ENCODE measurements at regions not wholly inside any gene's neighbourhood (a gene's known extent, or its start where the extent isn't known, plus 50 kb on each side); places are given as distances from the start of the nearest gene placed in this dataset.

DNA sequence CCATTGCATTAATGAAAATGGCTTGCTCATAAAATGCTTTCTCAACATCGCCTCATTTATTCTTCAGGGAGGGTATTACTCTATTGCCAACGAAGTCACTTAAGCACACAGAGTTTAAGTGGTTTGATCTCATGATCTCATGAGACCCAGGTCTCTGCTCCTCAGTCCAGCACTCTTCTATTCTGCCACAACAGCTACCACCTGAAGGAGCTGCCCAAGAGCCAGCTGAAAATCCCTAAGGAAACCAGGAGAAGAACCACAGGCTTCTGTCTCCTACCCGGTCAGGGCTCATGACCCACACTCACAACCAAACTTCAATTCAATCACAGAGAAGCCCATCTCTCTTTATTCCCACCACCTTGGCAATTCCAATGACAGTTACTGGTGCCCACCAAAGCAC is 85.5 kb upstream of the GPM6B start:
- DNase-seq (no peak), ATAC-seq (ENCODE audit: low read depth) (no peak)
- Histone ChIP-seq H3K4me2 (replicated peaks; ENCODE audit: low read depth, low read length, poor library complexity, severe bottlenecking) (no peak overlapping the region), H3K79me2 (ENCODE audit: control insufficient read depth, insufficient read depth, low read length) (no peaks in the 10 kb centered on the region), H4K20me1 (ENCODE audit: control insufficient read depth, insufficient read depth, low read length, poor library complexity, severe bottlenecking) (no peaks in the 10 kb centered on the region), H3K27ac (ENCODE audit: low read length in 2 of 2) (no peak overlapping the region), H3K4me3 (ENCODE audit: control extremely low read depth in 1 of 5, extremely low read depth in 1 of 5, insufficient read depth in 1 of 5, low read depth in 2 of 5, low read length in 4 of 5) (no peak overlapping the region), H3K36me3 (replicated peaks in 1 of 2; ENCODE audit: control extremely low read depth in 1 of 2, control insufficient read depth in 1 of 2, extremely low read depth in 1 of 2, insufficient read depth in 2 of 2, low read length in 1 of 2) (no peaks in the 10 kb centered on the region), H3K9me3 (ENCODE audit: control extremely low read depth in 1 of 3, control insufficient read depth in 2 of 3, insufficient read depth in 1 of 3, low read length in 2 of 3) (no peaks in the 10 kb centered on the region), H3K9ac (ENCODE audit: low read length) (no peak overlapping the region), H3K4me1 (ENCODE audit: control insufficient read depth in 2 of 2, insufficient read depth in 2 of 2, low read length in 2 of 2) (no peaks in the 10 kb centered on the region), H3K27me3 (replicated peaks in 1 of 4; ENCODE audit: control extremely low read depth in 1 of 4, control insufficient read depth in 3 of 4, insufficient read depth in 4 of 4, low read length in 3 of 4) (no peaks in the 10 kb centered on the region), H2AFZ (ENCODE audit: insufficient read depth, low read depth, low read length, poor library complexity, severe bottlenecking) (no peak overlapping the region)
- TF ChIP-seq, protein P1, sequence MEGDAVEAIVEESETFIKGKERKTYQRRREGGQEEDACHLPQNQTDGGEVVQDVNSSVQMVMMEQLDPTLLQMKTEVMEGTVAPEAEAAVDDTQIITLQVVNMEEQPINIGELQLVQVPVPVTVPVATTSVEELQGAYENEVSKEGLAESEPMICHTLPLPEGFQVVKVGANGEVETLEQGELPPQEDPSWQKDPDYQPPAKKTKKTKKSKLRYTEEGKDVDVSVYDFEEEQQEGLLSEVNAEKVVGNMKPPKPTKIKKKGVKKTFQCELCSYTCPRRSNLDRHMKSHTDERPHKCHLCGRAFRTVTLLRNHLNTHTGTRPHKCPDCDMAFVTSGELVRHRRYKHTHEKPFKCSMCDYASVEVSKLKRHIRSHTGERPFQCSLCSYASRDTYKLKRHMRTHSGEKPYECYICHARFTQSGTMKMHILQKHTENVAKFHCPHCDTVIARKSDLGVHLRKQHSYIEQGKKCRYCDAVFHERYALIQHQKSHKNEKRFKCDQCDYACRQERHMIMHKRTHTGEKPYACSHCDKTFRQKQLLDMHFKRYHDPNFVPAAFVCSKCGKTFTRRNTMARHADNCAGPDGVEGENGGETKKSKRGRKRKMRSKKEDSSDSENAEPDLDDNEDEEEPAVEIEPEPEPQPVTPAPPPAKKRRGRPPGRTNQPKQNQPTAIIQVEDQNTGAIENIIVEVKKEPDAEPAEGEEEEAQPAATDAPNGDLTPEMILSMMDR (IDR thresholded peaks at IDR 0.05) = no peak
- TF ChIP-seq EZH2 (IDR thresholded peaks at IDR 0.05; ENCODE audit: borderline replicate concordance, insufficient read depth, low read depth, low read length, poor library complexity, severe bottlenecking) = no peak
- Mint-ChIP-seq H3K4me3 (no peak overlapping the region), H3K27ac (no peak overlapping the region), H3K4me1 (no peaks in the 10 kb centered on the region), H3K27me3 (no peaks in the 10 kb centered on the region), H3K9me3 (ENCODE audit: insufficient read depth) (no peaks in the 10 kb centered on the region)
- ChIA-PET POLR2A (no interaction called here), CTCF (no interaction called here)
- WGBS (ENCODE audit: insufficient coverage) = no CpG with 5 or more reads among the region's 3 CpGs
- intact Hi-C loops (cut with micrococcal nuclease) = no loop called here

DNA sequence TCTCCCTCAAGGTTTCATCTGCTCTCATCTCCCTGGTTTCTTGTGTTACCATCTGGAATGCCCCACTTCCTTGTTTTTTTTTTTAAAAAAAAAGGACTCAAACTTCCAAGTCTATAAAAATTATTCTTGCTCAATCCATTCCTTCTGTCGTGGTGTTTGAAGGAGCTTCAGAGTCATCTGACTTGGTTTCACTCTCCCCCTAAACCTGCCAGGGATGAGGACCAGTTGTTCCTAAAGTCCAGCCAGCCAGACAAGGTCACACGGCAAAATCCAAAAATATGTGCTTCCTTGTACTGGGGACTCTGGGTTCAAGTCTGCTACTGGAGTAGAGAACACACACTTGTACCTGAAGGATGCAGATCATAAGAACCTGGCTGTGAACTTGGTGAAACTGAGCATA is 84.5 kb upstream of the GPM6B start:
- H2AFZ ChIP-seq (ENCODE audit: insufficient read depth, low read depth, low read length, poor library complexity, severe bottlenecking) = no peak overlapping the region
- Mint-ChIP-seq H3K27me3 (no peaks in the 10 kb centered on the region), H3K9me3 (ENCODE audit: insufficient read depth) (no peaks in the 10 kb centered on the region), H3K4me1 (no peaks in the 10 kb centered on the region), H3K27ac (no peak overlapping the region), H3K4me3 (no peak overlapping the region)
- no peak for DNase-seq
- H3K36me3 ChIP-seq (replicated peaks in 1 of 2; ENCODE audit: control extremely low read depth in 1 of 2, control insufficient read depth in 1 of 2, extremely low read depth in 1 of 2, insufficient read depth in 2 of 2, low read length in 1 of 2) = no peaks in the 10 kb centered on the region
- H3K9me3 ChIP-seq (ENCODE audit: control extremely low read depth in 1 of 3, control insufficient read depth in 2 of 3, insufficient read depth in 1 of 3, low read length in 2 of 3) = no peaks in the 10 kb centered on the region
- TF ChIP-seq EZH2 (IDR thresholded peaks at IDR 0.05; ENCODE audit: borderline replicate concordance, insufficient read depth, low read depth, low read length, poor library complexity, severe bottlenecking) = no peak
- TF ChIP-seq, protein P1 (IDR thresholded peaks at IDR 0.05) = no peak
- no peaks in the 10 kb centered on the region for H3K4me1 ChIP-seq (ENCODE audit: control insufficient read depth in 2 of 2, insufficient read depth in 2 of 2, low read length in 2 of 2)
- no peak for ATAC-seq (ENCODE audit: low read depth)
- H3K27ac ChIP-seq (ENCODE audit: low read length in 2 of 2) = no peak overlapping the region
- no peaks in the 10 kb centered on the region for H4K20me1 ChIP-seq (ENCODE audit: control insufficient read depth, insufficient read depth, low read length, poor library complexity, severe bottlenecking)
- no CpG with 5 or more reads among the region's 2 CpGs for WGBS (ENCODE audit: insufficient coverage)
- H3K79me2 ChIP-seq (ENCODE audit: control insufficient read depth, insufficient read depth, low read length) = no peaks in the 10 kb centered on the region
- ChIA-PET CTCF (no interaction called here), POLR2A (no interaction called here)
- H3K4me2 ChIP-seq (replicated peaks; ENCODE audit: low read depth, low read length, poor library complexity, severe bottlenecking) = no peak overlapping the region
- H3K4me3 ChIP-seq (ENCODE audit: control extremely low read depth in 1 of 5, extremely low read depth in 1 of 5, insufficient read depth in 1 of 5, low read depth in 2 of 5, low read length in 4 of 5) = no peak overlapping the region
- no peaks in the 10 kb centered on the region for H3K27me3 ChIP-seq (replicated peaks in 1 of 4; ENCODE audit: control extremely low read depth in 1 of 4, control insufficient read depth in 3 of 4, insufficient read depth in 4 of 4, low read length in 3 of 4)
- intact Hi-C loops (cut with micrococcal nuclease) = no loop called here
- no peak overlapping the region for H3K9ac ChIP-seq (ENCODE audit: low read length)

Data from B cell (primary cell).